Lower lobe of right lung (tissue), 2 donors: ENCODE measurements at regions not wholly inside any gene's neighbourhood (a gene's known extent, or its start where the extent isn't known, plus 50 kb on each side); places are given as distances from the start of the nearest gene placed in this dataset.

Experiments
- ATAC-seq, 2 donors: fragments of 200-7000 bp; cut with Tn5 transposase; one replicate each; pipeline ENCODE4 v1.9.1; 2020 to 2022; ENCODE audit warnings: mild to moderate bottlenecking in 2 of 2, moderate library complexity in 2 of 2
- DNase-seq: peaks from one replicate; pipeline ENCODE4 v3.0.0-alpha.2; 2020
- H3K27ac ChIP-seq: fragments of 200-600 bp; one replicate; pipeline ENCODE4 v1.8.0; 2022
- H3K27me3 ChIP-seq: fragments of 200-600 bp; one replicate; pipeline ENCODE4 v1.8.0; 2022; ENCODE audit warnings: low read depth
- H3K36me3 ChIP-seq: fragments of 200-600 bp; one replicate; pipeline ENCODE4 v1.8.0; 2022; ENCODE audit warnings: mild to moderate bottlenecking
- H3K4me1 ChIP-seq: fragments of 200-600 bp; one replicate; pipeline ENCODE4 v1.8.0; 2022
- H3K4me3 ChIP-seq: fragments of 200-600 bp; one replicate; pipeline ENCODE4 v1.8.0; 2022; ENCODE audit warnings: mild to moderate bottlenecking
- H3K9me3 ChIP-seq: fragments of 200-600 bp; one replicate; pipeline ENCODE4 v1.8.0; 2022
- CTCF ChIP-seq: fragments of 200-600 bp; IDR thresholded peaks from one replicate; pipeline ENCODE4 v1.8.0; 2022; ENCODE audit warnings: antibody characterized with exemption, mild to moderate bottlenecking
- intact Hi-C: fragments of 100-400 bp; cut with DNase I; formaldehyde crosslinking; loops from one replicate; pipeline ENCODE4 v1.11.0; 2022
- donor health status: DM: no; HTN: yes; CAD: no; lungs with severe emphysema.

GRCh38 chr4:30952526-30953219 lies 232.5 kb downstream of the PCDH7 start:
- ATAC-seq (peak in 1 of 2 donors; percentile 48), DNase-seq (no peak)
- Histone ChIP-seq H3K36me3 (no peaks in the 10 kb centered on the region), H3K4me1 (no peaks in the 10 kb centered on the region), H3K27ac (no peak overlapping the region), H3K27me3 (no peaks in the 10 kb centered on the region), H3K9me3 (no peaks in the 10 kb centered on the region), H3K4me3 (no peak overlapping the region)
- intact Hi-C loops = no loop called here
- no peak for TF ChIP-seq CTCF

GRCh38 chr4:30953799-30954198 lies 233.6 kb downstream of the PCDH7 start:
- Histone ChIP-seq H3K9me3 (no peaks in the 10 kb centered on the region), H3K4me3 (no peak overlapping the region), H3K4me1 (no peaks in the 10 kb centered on the region), H3K36me3 (no peaks in the 10 kb centered on the region), H3K27me3 (no peaks in the 10 kb centered on the region), H3K27ac (no peak overlapping the region)
- ATAC-seq (no peak), DNase-seq (no peak)
- intact Hi-C loops = no loop called here
- TF ChIP-seq CTCF = no peak

- no peaks in the 10 kb centered on the region for H3K4me1 ChIP-seq
- no peak for DNase-seq
- no peaks in the 10 kb centered on the region for H3K27me3 ChIP-seq
- no peak overlapping the region for H3K4me3 ChIP-seq
- H3K27ac ChIP-seq = no peak overlapping the region
- H3K9me3 ChIP-seq = no peaks in the 10 kb centered on the region
- ATAC-seq = no peak
- intact Hi-C loops = no loop called here
- no peaks in the 10 kb centered on the region for H3K36me3 ChIP-seq
- TF ChIP-seq CTCF = no peak
Measured at GRCh38 chr4:30956916-30957315, 236.7 kb downstream of the PCDH7 start.

GRCh38 chr4:30957706-30958105 lies 237.5 kb downstream of the PCDH7 start:
- Histone ChIP-seq H3K4me3 (no peak overlapping the region), H3K9me3 (no peaks in the 10 kb centered on the region), H3K27me3 (no peaks in the 10 kb centered on the region), H3K36me3 (no peaks in the 10 kb centered on the region), H3K4me1 (no peaks in the 10 kb centered on the region), H3K27ac (no peak overlapping the region)
- ATAC-seq = no peak
- DNase-seq = no peak
- TF ChIP-seq CTCF = no peak
- intact Hi-C loops = no loop called here

GRCh38 chr4:30959781-30960485 lies 239.8 kb downstream of the PCDH7 start:
- DNase-seq (no peak), ATAC-seq (no peak)
- Histone ChIP-seq H3K27me3 (no peaks in the 10 kb centered on the region), H3K4me1 (no peaks in the 10 kb centered on the region), H3K4me3 (no peak overlapping the region), H3K27ac (no peak overlapping the region), H3K9me3 (no peaks in the 10 kb centered on the region), H3K36me3 (no peaks in the 10 kb centered on the region)
- intact Hi-C loops = no loop called here
- no peak for TF ChIP-seq CTCF
